NCI-H1092 (cell line): ENCODE measurements at regions not wholly inside any gene's neighbourhood (a gene's known extent, or its start where the extent isn't known, plus 50 kb on each side); places are given as distances from the start of the nearest gene placed in this dataset.

Experiments used
- DNase-seq: peaks from one replicate; lab custom pipeline; 2025; lab: John Stamatoyannopoulos, UW

GRCh38 chr22:27292542-27293299, 508.8 kb downstream of the MN1 start:
- no peak for DNase-seq

GRCh38 chr22:27293721-27294445, 507.7 kb downstream of the MN1 start:
- no peak for DNase-seq

DNA sequence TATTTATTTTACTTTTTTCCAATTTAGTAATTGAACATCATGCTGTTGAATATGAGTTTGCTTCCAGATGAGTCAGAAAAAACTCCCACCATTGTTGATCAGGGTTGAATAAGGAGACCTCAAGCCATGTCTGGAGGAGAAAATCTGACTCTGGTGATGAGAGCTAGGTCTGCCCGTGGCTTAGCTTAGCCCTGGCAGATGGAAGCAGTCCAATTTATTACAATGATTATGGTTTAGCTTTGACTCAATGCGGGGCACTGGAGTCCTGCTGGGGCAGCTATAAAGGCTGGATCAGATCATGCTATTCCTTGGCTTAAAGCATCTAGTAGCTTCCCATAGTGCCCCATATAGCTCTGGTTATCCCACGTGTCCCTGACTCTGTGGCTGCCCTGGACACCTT, 506.5 kb downstream of the MN1 start:
- DNase-seq = no peak

GRCh38 chr22:27295605-27296004, 506.0 kb downstream of the MN1 start:
- DNase-seq = no peak

DNA sequence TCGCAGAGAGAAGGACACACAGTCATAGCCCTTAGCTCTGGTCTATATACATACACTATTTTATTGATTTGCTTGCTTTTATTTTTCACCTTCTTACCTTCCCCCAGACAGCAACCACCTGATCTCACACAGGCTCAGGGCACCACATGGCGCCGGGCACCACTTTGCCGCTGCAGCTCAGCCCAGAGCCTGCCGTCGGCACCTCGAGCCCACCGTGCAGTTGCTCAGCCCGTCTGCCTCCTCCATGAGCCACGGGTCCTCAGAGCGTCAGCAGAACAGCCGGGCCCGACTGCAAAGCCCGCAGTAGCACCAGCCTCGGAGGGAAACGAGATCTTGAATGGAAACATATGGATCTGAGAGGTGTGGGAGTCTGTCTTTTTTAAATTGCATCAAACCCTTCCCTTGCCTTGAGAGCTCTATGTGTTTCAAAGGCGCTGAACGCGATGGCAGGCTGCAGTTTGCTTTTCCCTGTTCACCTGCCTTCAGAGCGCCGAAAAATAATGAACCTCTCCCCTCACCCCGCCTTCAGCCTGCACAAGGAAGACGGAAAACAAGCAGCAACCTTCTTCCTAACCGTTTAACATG, 505.4 kb downstream of the MN1 start:
- no peak for DNase-seq

DNA sequence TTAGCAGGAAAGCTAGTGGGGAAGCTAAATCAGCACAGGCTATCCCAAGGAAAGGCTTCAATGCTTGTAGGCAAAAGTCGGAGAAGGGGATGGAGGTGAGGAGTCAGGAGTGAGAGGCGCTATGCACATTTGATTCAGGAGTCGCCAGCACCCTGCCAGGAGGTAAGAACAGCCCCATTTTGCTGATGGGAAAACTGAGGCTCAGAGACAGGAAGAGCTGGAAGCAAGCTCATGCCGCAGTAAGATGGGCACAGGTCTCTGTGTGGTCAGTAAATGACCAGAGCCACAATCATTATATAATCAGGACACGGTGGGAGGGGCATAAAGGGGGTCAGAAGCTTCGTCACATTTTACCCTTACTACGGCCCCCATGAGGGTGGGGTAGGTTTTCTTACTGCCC, 504.4 kb downstream of the MN1 start:
- no peak for DNase-seq

GRCh38 chr22:27298332-27298731, 503.2 kb downstream of the MN1 start:
- DNase-seq = no peak

- DNase-seq = no peak
Measured at GRCh38 chr22:27298742-27299141, 502.8 kb downstream of the MN1 start.

DNA sequence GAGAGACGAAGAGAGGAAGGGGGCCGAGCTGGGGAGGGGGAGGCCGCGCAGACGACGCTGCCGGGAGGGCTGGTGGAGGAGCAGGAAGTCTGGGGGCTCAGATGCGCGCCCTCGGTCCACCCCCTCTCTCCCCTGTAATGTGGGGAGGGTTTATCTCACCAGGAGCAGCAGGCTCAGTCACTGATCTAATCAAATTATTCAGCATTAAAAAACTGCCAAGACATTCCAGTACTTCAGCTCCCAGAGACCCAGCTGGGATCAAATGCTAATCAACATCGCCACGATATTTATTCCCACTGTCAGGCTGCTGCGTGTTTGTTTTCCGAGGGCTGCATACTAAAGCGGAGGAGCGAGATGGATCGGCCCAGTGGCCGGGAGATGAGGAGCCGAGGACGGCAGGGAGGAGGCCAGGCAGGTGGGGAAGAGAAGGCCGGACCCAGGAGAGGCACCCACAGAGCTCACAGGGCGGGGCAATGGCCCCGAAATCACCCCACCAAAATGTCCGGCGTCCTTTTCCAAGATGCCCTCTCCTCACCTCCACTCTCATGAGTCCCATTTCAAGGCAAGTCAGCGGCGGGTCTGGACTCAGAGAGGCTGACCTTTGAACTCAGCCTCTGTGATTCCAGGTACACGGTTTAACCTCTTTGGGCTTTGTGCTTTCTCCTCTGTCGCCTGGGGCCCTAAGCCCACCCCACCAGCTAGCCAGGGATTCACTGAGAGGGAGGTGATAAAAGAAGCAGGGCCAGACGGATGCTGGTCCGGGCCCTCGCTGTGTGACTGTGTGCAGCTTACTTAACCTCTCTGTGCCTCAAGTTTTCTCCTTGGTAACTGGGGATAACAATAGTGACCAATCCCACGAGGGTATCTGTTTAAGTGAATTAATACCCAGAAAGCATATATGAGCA, 502.1 kb downstream of the MN1 start:
- DNase-seq = no peak

DNA sequence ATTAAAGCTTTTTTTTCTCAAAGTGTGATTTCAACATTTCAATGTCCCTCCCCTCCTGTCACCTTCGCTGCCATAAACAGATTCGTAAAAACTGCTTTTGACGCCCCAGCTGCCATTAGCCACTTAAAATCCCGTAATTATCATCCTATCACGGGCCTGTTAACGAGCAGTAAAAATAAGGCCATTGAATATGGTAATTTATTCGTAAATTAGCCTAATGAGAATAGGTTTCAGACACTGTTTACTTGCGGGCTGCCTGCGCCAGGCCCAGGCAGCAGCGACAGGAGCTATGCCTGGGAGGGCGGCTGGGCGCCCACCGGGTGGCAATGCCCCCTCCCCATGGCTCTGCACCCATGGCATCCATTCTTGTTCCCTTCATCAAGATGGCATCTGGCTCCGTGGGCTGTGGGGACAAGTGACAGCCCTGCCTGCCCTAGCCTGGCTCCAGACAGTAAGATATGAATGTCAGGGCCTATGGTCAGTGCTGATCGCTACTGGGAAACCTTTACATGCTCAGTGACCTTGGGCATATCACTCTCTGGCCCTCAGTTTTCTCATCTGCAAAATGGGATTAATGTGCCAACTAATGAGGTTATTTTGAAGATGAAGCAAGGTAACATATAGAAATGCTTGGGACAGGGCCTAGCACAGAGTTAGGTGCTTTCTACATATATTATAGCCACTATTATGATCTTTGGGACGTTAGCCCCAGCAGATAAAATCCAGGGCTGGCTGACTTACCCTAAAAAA, 500.8 kb downstream of the MN1 start:
- DNase-seq = no peak

- DNase-seq = no peak
Measured at GRCh38 chr22:27302501-27302900, 499.1 kb downstream of the MN1 start.

GRCh38 chr22:27303718-27304117, 497.8 kb downstream of the MN1 start:
- no peak for DNase-seq

DNA sequence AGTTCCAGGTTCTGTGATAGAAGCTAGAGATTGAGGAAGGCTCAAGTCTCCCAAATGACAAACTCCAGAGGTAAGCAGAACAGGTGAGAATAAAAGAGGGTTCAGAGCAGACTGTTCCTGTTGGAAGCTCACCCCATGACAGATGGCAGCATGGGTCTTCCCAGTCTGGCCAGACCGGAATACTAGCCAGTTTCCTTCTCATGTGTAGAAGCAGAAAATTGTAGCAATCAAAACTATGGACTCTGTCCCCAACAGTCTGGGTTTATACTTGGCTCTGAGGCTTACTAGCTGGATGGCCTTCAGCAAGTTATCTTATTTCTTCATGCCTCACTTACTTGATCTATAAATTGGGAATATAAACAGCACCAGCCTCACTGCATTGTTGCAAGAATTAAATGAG, 494.8 kb downstream of the MN1 start:
- no peak for DNase-seq

DNA sequence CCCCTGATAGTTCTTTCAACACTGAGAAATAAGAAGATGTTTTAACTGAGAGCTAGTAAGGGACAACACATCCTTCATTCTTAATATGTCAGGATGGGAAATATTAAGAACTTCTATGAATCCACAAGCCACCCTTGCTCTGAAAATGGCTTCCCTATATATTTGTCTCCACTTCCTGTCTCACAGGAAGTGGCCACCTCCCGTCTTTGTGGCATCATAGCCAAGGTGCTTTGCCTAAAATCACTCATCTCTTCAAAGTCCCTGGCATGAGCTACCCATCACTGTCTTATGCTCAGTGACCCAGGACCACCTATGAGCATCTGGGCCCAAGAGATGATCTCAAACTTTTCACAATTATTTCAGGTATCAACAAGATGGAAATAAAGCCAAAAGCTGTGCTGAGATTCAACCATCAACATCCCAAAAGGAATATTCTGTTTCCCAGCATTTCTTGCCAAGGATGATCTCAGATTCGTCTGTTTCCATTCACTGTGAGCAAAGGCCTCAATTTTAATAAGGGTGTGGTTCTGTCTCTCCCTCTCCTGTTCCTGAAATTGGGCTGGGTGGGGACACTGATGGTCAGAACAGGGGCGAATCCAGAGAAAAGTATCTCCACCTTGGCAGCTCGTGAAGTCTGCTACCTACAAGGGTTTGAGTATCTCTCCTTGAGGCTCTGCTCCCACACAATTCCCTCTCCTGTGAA, 493.9 kb downstream of the MN1 start:
- DNase-seq = no peak

- no peak for DNase-seq
Measured at GRCh38 chr22:27308513-27308912, 493.0 kb downstream of the MN1 start.

DNA sequence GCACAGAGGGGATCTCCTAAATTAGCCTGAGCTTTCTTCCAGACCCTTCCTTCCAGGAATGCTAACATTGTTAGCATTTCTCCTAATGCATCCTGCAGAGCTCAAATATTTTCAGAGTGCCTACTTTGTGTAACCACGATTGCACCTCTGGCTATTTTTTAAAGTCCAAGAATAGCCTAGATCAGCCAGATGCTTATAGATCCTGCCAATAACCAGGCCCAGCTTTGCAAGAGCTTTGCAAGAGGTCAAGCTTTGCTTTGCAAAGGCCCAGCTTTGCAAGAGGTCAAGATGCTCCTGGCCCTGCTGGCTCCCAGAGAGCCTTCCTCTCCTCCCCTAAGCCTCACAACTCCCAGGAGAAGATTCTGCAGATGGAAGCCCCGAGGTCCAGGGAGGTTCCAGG, 491.9 kb downstream of the MN1 start:
- no peak for DNase-seq

DNA sequence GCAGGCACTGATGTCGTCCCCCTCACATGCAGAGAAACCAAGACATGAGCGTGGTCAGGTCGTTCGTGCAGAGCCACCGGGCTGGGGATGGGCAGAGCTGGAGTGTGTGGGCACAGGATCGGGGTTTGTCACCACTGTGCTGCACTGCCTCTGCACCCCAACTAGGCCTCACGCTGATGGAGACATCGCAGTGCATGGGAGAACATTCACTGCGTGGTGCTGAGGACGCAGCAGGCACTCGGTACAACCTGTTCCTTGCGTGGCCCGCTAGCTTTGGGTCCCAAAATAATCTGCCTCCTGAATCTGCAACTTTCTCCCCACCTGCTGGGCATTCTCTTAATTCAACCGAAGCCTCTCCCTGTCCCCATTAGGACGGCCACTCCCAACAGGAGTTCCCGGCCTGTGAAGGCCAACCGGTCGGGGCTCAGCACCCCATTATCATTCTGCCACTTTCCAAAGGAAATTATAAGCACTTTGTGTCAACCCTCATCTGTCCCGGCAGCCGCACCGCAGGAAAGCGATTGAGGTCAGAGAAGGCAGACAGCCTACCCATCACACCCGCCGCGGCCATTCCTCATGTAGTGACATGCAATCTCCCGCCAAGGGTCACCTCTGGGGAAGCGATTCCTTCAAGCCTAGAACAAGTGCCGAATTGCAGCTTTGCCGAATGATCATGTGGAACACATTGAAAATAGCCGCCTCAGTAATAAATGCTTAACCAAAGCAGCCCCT, 490.4 kb downstream of the MN1 start:
- no peak for DNase-seq

DNA sequence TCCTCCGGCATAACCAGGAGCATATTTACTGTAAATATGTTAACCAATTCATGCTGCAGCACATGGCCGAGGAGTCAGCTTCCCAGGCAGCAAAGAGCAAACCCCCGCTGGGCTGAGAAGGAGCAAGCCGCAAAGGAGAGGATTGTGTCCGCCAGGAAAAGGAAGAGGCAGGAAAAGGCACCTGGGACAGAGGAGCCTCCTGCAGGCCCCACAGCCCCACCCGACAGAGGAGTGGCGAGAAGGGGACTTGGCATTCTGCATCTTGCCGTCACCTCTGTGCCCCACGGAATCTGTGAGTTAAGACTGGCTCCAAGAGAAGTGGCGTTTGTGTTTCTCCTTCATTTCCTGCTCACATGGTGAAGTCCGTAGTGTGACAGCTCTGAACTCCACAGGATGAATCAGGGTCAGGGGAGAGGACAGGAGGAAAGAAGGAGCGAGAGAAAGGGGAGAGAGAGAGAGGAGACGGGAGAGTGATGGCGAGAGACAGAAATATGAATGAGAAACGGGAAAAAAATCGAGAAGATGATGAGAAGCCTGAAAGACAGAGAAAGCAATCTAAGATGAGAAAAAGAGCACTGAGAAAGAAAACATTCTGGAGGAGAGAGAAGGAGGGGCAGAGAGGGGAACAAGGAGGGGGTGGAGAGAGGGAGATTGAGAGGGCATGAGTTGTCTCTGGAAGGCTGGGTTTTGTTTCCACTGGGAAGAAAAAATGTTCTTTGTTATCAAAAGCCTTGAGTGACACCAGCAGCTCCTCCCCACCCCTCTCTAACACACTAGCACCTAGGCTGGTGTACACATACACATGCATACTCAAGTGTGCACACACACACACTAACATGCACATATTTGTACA, 489.6 kb downstream of the MN1 start:
- no peak for DNase-seq

GRCh38 chr22:27312565-27312964, 489.0 kb downstream of the MN1 start:
- DNase-seq = no peak
